ENCODE measurements at regions not wholly inside any gene's neighbourhood (a gene's known extent, or its start where the extent isn't known, plus 50 kb on each side); places are given as distances from the start of the nearest gene placed in this dataset.

GRCh38 chr20:61129311-61129710 is 122.8 kb upstream of the CDH4 start:
- TF ChIP-seq, protein P1, sequence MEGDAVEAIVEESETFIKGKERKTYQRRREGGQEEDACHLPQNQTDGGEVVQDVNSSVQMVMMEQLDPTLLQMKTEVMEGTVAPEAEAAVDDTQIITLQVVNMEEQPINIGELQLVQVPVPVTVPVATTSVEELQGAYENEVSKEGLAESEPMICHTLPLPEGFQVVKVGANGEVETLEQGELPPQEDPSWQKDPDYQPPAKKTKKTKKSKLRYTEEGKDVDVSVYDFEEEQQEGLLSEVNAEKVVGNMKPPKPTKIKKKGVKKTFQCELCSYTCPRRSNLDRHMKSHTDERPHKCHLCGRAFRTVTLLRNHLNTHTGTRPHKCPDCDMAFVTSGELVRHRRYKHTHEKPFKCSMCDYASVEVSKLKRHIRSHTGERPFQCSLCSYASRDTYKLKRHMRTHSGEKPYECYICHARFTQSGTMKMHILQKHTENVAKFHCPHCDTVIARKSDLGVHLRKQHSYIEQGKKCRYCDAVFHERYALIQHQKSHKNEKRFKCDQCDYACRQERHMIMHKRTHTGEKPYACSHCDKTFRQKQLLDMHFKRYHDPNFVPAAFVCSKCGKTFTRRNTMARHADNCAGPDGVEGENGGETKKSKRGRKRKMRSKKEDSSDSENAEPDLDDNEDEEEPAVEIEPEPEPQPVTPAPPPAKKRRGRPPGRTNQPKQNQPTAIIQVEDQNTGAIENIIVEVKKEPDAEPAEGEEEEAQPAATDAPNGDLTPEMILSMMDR (IDR thresholded peaks at IDR 0.05; ENCODE audit: insufficient read depth, low read length, poor library complexity, severe bottlenecking): no peak
- no peak for TF ChIP-seq EZH2phosphoT487 (conservative IDR thresholded peaks at IDR 0.05; ENCODE audit: low read length)
